GM23338 (cell line): ENCODE measurements at regions not wholly inside any gene's neighbourhood (a gene's known extent, or its start where the extent isn't known, plus 50 kb on each side); places are given as distances from the start of the nearest gene placed in this dataset.

Experiments
- ATAC-seq: fragments of 200-7000 bp; cut with Tn5 transposase; 3 replicates; pipeline ENCODE4 v1.9.1; 2020
- DNase-seq: peaks from one replicate; pipeline ENCODE4 v3.0.0-alpha.2; 2015; ENCODE audit warnings: low spot score
- H2AFZ ChIP-seq: fragments of 200-600 bp; sonication (generic); 2 replicates; pipeline ENCODE4 v1.8.0; 2016; ENCODE audit warnings: antibody characterized with exemption, mild to moderate bottlenecking, moderate library complexity
- H3F3A ChIP-seq: fragments of 200-600 bp; sonication (generic); replicated peaks from 2 replicates; pipeline ENCODE4 v1.8.0; 2017; ENCODE audit warnings: antibody characterized with exemption, mixed run types, low read depth
- H3K27ac ChIP-seq: fragments of 200-600 bp; sonication (generic); 2 replicates; pipeline ENCODE4 v1.6.1; 2016; ENCODE audit warnings: low read depth
- H3K27me3 ChIP-seq: fragments of 200-600 bp; sonication (generic); 2 replicates; pipeline ENCODE4 v1.8.0; 2016; ENCODE audit warnings: mild to moderate bottlenecking, mixed run types, moderate library complexity; ENCODE audit not compliant: insufficient read depth
- H3K36me3 ChIP-seq: fragments of 200-600 bp; sonication (generic); 2 replicates; pipeline ENCODE4 v1.8.0; 2016; ENCODE audit warnings: mild to moderate bottlenecking; ENCODE audit not compliant: insufficient read depth
- H3K4me1 ChIP-seq: fragments of 200-600 bp; sonication (generic); 2 replicates; pipeline ENCODE4 v1.8.0; 2016; ENCODE audit warnings: mild to moderate bottlenecking, moderate library complexity; ENCODE audit not compliant: insufficient read depth
- H3K4me2 ChIP-seq: fragments of 200-600 bp; sonication (generic); 2 replicates; pipeline ENCODE4 v1.7.1; 2017; ENCODE audit warnings: mixed run types
- H3K4me3 ChIP-seq: fragments of 200-600 bp; sonication (generic); 2 replicates; pipeline ENCODE4 v1.6.1; 2016; ENCODE audit warnings: mixed run types
- H3K79me2 ChIP-seq: fragments of 200-600 bp; sonication (generic); replicated peaks from 2 replicates; pipeline ENCODE4 v1.8.0; 2017; ENCODE audit warnings: mild to moderate bottlenecking; ENCODE audit not compliant: insufficient read depth
- H3K9me2 ChIP-seq: fragments of 200-600 bp; sonication (generic); 2 replicates; pipeline ENCODE4 v1.8.0; 2017; ENCODE audit not compliant: insufficient read depth
- H4K20me1 ChIP-seq: fragments of 200-600 bp; sonication (generic); replicated peaks from 2 replicates; pipeline ENCODE4 v1.8.0; 2017; ENCODE audit warnings: mild to moderate bottlenecking; ENCODE audit not compliant: insufficient read depth
- H3K27ac Mint-ChIP-seq: 2 replicates; pipeline ENCODE4 v1.8.0; 2020; ENCODE audit warnings: inconsistent platforms, mild to moderate bottlenecking, moderate library complexity, mixed read lengths
- H3K27me3 Mint-ChIP-seq: 3 replicates; pipeline ENCODE4 v1.8.0; 2022; ENCODE audit warnings: low read depth, mild to moderate bottlenecking, moderate library complexity, mixed read lengths, inconsistent platforms; ENCODE audit not compliant: insufficient read depth, poor library complexity
- H3K36me3 Mint-ChIP-seq: 3 replicates; pipeline ENCODE4 v1.8.0; 2021; ENCODE audit warnings: low read depth, mild to moderate bottlenecking, inconsistent platforms, moderate library complexity, mixed read lengths
- H3K4me1 Mint-ChIP-seq: 3 replicates; pipeline ENCODE4 v1.8.0; 2020; ENCODE audit warnings: mild to moderate bottlenecking, inconsistent platforms, mixed read lengths
- H3K4me3 Mint-ChIP-seq: 3 replicates; pipeline ENCODE4 v1.8.0; 2021; ENCODE audit warnings: moderate library complexity, mild to moderate bottlenecking, inconsistent platforms, mixed read lengths
- H3K9me3 Mint-ChIP-seq: 3 replicates; pipeline ENCODE4 v1.8.0; 2020; ENCODE audit warnings: moderate library complexity, mild to moderate bottlenecking, inconsistent platforms, mixed read lengths
- CREB1 ChIP-seq: fragments of 250-450 bp; sonication (Bioruptor Pico); IDR thresholded peaks from 2 replicates; pipeline ENCODE4 v1.5.0; 2020; ENCODE audit warnings: low read depth, mild to moderate bottlenecking, moderate library complexity
- EZH2phosphoT487 ChIP-seq: fragments of 200-600 bp; sonication (generic); IDR thresholded peaks from one replicate; pipeline ENCODE4 v1.8.1; 2018; ENCODE audit warnings: antibody characterized with exemption; ENCODE audit not compliant: unreplicated experiment
- JUNB ChIP-seq: IDR thresholded peaks from one replicate; pipeline ENCODE4 v1.6.1; 2016; ENCODE audit warnings: antibody characterized with exemption; ENCODE audit not compliant: unreplicated experiment
- POLR2AphosphoS5 ChIP-seq: IDR thresholded peaks from 2 replicates; pipeline ENCODE4 v1.6.1; 2016; ENCODE audit warnings: antibody characterized with exemption, low read depth
- STAT1 ChIP-seq: IDR thresholded peaks from one replicate; pipeline ENCODE4 v1.6.1; 2016; ENCODE audit warnings: antibody characterized with exemption; ENCODE audit not compliant: unreplicated experiment
- ZNF114 ChIP-seq: fragments of 250-450 bp; sonication (Bioruptor Pico); IDR thresholded peaks from 2 replicates; pipeline ENCODE4 v1.5.0; 2020; ENCODE audit warnings: mild to moderate bottlenecking, moderate library complexity
- ZNF331 ChIP-seq: fragments of 250-450 bp; sonication (Bioruptor Pico); IDR thresholded peaks from 2 replicates; pipeline ENCODE4 v1.5.0; 2020; ENCODE audit warnings: low read depth, mild to moderate bottlenecking, moderate library complexity
- ZNF462 ChIP-seq: fragments of 250-450 bp; sonication (Bioruptor Pico); IDR thresholded peaks from 2 replicates; pipeline ENCODE4 v1.5.0; 2020; ENCODE audit warnings: mild to moderate bottlenecking, moderate library complexity
- TF ChIP-seq, protein P1 (sequence below): IDR thresholded peaks from 2 replicates; pipeline ENCODE4 v1.6.1; 2016; ENCODE audit warnings: antibody characterized with exemption
- TF ChIP-seq, protein P2 (sequence below), 2 experiments: fragments of 200-600 bp in 1 of 2; sonication (generic) in 1 of 2; conservative IDR thresholded peaks; 2 replicates each; pipeline versions ENCODE4 v1.5.1 to v1.6.1; 2016 to 2017; ENCODE audit warnings: antibody characterized with exemption in 2 of 2, low read depth in 2 of 2, mild to moderate bottlenecking in 2 of 2, moderate library complexity in 1 of 2
- TF ChIP-seq, protein P3 (sequence below): IDR thresholded peaks from one replicate; pipeline ENCODE4 v1.6.1; 2018; ENCODE audit warnings: antibody characterized with exemption; ENCODE audit not compliant: unreplicated experiment

- Histone ChIP-seq H3F3A (no peaks in the 10 kb centered on the region), H3K4me2 (0 out of 2 replicates have a peak overlapping the region, but pooled peaks have one; percentile 1), H3K27ac (no peak overlapping the region), H3K36me3 (no peaks in the 10 kb centered on the region), H3K4me1 (peaks cover 13% of the 10 kb centered on the region), H3K4me3 (no peak overlapping the region), H2AFZ (no peak overlapping the region), H3K79me2 (no peaks in the 10 kb centered on the region), H3K9me2 (0 out of 2 replicates have a peak, but pooled peaks cover 9% of the 10 kb centered on the region), H3K27me3 (no peaks in the 10 kb centered on the region), H4K20me1 (no peaks in the 10 kb centered on the region)
- ATAC-seq (no peak), DNase-seq (no peak)
- Mint-ChIP-seq H3K27me3 (peaks cover 2% of the 10 kb centered on the region), H3K9me3 (no peaks in the 10 kb centered on the region), H3K36me3 (no peaks in the 10 kb centered on the region), H3K4me1 (peaks cover 33% of the 10 kb centered on the region), H3K4me3 (no peak overlapping the region), H3K27ac (no peak overlapping the region)
- TF ChIP-seq EZH2phosphoT487 (no peak), ZNF462 (no peak), ZNF114 (no peak), CREB1 (no peak), JUNB (no peak), ZNF331 (CRISPR knock-in tag) (no peak), STAT1 (no peak), POLR2AphosphoS5 (no peak)
- TF ChIP-seq, protein P1, sequence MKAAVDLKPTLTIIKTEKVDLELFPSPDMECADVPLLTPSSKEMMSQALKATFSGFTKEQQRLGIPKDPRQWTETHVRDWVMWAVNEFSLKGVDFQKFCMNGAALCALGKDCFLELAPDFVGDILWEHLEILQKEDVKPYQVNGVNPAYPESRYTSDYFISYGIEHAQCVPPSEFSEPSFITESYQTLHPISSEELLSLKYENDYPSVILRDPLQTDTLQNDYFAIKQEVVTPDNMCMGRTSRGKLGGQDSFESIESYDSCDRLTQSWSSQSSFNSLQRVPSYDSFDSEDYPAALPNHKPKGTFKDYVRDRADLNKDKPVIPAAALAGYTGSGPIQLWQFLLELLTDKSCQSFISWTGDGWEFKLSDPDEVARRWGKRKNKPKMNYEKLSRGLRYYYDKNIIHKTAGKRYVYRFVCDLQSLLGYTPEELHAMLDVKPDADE = no peak
- TF ChIP-seq, protein P2, sequence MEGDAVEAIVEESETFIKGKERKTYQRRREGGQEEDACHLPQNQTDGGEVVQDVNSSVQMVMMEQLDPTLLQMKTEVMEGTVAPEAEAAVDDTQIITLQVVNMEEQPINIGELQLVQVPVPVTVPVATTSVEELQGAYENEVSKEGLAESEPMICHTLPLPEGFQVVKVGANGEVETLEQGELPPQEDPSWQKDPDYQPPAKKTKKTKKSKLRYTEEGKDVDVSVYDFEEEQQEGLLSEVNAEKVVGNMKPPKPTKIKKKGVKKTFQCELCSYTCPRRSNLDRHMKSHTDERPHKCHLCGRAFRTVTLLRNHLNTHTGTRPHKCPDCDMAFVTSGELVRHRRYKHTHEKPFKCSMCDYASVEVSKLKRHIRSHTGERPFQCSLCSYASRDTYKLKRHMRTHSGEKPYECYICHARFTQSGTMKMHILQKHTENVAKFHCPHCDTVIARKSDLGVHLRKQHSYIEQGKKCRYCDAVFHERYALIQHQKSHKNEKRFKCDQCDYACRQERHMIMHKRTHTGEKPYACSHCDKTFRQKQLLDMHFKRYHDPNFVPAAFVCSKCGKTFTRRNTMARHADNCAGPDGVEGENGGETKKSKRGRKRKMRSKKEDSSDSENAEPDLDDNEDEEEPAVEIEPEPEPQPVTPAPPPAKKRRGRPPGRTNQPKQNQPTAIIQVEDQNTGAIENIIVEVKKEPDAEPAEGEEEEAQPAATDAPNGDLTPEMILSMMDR (conservative IDR thresholded peaks at IDR 0.05; ENCODE audit: low read depth in 2 of 2) = no peak
- TF ChIP-seq, protein P3, sequence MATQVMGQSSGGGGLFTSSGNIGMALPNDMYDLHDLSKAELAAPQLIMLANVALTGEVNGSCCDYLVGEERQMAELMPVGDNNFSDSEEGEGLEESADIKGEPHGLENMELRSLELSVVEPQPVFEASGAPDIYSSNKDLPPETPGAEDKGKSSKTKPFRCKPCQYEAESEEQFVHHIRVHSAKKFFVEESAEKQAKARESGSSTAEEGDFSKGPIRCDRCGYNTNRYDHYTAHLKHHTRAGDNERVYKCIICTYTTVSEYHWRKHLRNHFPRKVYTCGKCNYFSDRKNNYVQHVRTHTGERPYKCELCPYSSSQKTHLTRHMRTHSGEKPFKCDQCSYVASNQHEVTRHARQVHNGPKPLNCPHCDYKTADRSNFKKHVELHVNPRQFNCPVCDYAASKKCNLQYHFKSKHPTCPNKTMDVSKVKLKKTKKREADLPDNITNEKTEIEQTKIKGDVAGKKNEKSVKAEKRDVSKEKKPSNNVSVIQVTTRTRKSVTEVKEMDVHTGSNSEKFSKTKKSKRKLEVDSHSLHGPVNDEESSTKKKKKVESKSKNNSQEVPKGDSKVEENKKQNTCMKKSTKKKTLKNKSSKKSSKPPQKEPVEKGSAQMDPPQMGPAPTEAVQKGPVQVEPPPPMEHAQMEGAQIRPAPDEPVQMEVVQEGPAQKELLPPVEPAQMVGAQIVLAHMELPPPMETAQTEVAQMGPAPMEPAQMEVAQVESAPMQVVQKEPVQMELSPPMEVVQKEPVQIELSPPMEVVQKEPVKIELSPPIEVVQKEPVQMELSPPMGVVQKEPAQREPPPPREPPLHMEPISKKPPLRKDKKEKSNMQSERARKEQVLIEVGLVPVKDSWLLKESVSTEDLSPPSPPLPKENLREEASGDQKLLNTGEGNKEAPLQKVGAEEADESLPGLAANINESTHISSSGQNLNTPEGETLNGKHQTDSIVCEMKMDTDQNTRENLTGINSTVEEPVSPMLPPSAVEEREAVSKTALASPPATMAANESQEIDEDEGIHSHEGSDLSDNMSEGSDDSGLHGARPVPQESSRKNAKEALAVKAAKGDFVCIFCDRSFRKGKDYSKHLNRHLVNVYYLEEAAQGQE = no peak
Observed at GRCh38 chr10:29756451-29756850, 121.7 kb upstream of the SVIL start.
